ENCODE measurements at regions not wholly inside any gene's neighbourhood (a gene's known extent, or its start where the extent isn't known, plus 50 kb on each side); places are given as distances from the start of the nearest gene placed in this dataset.
"Not testable (repeated sequence)": the region's sequence is repeated elsewhere in the genome, so short reads cannot be mapped to it uniquely, and the experiment has no call there.

DNA sequence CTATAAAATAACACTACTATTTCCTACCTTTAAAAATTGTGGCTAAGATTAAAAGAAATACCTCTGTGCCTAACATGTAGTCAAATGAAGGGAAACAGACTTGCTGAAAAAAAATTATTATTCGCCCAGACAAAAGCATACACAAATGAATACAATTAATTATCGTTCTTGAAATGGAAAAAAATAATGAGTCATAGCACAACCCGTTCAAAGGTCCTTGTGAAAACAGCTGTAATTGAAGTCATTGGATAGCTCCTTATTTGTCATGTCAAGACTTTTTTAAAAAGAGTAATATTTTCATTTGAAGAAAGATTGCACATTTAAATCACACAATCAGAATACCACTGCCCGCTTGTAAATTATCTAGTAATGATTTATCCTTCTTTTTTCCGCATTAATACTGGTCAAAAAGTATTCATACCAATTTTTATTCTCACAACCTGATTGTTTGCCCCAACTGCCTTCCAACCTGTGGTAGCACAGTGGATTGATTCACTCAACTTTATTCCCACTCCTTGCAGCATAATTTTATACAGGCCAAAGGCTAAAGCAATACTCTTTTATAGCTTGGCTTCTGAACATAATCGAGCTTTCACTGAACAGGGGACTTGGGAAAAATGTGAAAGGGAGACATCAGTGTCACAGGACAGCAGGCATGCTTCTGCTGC is 655.2 kb upstream of the MAP3K7 start:
- DNase-seq = no peak

DNA sequence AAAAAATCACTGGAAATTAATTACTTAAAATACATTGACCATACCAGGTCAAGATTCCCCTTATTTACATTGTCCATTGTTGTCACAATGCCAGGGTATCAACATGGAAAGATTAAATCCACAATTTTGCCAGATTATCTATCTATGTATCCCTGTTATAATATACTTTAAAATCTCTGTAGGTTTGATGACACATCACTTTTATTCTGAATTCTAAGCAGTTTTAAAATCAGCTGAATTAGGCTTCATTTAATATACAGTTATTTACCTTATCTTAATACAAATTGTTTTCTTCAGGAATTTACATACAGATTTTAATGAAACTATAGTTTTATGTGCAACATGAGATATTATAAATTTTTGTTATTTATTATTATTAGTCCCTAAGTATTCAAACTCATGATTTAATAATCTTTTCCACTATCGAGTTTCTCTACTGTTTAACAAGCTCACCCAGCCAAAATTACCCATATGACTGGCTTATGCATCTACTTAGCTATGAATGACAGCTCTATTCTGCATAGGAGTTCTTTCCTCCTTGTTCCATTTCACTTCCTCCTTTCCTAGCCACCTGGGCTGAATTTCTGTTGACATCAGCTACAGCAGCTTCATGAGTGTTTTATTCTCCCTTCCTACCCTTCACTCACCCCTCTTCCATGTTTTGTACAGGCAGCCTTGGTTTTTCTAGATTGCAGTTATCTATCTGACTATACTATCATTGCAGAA is 654.2 kb upstream of the MAP3K7 start:
- no peak for DNase-seq

- no peak for DNase-seq
Measured at GRCh38 chr6:91221072-91221720, 634.3 kb upstream of the MAP3K7 start.

DNA sequence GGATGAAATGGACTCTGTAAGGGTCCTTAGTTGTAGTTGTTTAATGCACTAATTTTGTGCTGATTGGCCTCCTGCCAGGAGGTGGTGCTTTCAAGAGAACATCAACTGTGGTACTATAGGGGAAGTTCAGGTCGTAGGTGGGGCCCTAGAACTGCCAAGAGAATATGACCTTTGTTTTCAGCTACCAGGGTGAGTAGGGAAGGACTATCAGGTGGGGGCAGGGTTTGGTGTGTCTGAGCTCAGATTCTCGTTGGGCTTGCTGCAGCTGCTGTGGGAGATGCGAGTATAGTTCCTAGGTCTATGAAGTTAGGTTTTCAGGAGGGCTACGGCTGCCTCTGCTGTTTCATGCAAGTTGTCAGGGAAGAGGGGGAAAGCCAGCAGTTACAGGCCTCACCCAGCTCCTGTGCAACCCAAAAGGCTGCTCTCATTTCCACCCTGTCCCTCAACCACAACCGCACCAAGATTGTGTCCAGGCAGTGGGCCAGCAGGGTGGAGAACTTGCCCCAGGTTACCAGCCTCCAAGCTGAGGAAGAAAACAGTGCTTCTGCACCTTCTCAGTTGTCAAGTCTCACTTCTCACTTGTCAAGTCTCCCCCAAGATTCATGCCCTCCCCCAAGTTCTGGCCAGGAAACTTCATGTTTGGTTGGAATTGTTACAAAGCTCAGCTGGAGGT is 626.5 kb upstream of the MAP3K7 start:
- DNase-seq = no peak

GRCh38 chr6:91198588-91199255 is 611.9 kb upstream of the MAP3K7 start:
- no peak for DNase-seq

DNA sequence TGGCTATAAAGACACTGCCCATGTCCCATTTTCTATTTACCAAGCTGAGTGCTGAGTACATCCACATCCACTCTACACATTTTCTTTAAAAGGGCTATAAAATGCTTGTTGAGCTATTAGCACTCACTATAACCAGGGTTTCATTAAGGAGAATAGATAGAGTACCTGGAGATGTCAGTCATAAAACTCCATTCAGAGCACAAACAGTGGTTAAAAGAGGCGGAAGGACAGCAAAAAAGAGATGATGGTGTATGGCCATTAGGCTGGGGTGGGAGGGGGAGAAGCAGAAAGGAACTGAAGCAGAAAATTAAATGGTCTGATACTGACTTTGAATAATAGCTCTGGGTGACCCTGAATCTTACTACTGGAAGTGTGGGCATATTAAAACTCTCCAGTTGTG is 609.9 kb upstream of the MAP3K7 start:
- DNase-seq = no peak

GRCh38 chr6:91193446-91193845 is 606.6 kb upstream of the MAP3K7 start:
- no peak for DNase-seq

GRCh38 chr6:91190041-91190440 is 603.2 kb upstream of the MAP3K7 start:
- not testable (repeated sequence) for DNase-seq

GRCh38 chr6:91185072-91185471 is 598.2 kb upstream of the MAP3K7 start:
- no peak for DNase-seq

DNA sequence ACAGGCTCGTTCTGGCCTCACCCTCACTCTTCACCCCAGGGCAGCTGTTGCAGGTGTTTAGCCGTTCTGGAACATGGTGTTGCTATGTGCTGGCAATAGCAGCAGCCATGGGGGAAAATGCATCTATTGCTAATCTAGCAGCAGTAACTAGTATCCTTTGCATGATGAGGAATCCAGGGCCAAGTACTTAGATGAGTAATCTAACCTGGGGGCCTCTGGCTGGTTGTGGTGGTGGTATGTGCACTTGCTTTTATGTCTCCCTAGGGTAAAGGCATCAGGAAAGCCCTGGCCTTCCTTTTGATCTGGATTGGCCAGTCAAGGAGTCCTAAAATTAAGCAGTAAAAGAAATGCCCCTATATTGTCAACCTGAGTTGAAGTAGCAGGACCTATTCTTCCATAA is 594.5 kb upstream of the MAP3K7 start:
- no peak for DNase-seq

DNA sequence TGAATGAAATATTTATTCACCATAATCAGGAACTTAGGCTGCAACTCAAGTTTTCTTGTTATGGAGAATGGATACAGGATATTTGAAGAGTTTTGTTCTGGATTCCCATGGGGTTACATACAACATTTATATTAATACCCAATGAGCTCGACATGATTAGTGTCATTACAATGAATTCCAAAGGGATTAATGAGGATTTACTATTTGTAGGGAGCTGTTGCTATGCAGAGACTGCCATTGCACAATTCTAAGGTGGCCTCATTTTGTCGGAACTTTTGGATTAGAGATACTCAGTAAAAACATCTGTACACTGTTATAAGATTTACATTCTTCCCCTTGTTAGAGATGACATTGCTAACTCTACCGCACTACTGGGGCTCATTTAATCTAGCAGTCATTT is 586.8 kb upstream of the MAP3K7 start:
- peak in 1 of 2 experiments; percentile 28 for DNase-seq

GRCh38 chr6:91173186-91173585 is 586.3 kb upstream of the MAP3K7 start:
- no peak for DNase-seq

DNA sequence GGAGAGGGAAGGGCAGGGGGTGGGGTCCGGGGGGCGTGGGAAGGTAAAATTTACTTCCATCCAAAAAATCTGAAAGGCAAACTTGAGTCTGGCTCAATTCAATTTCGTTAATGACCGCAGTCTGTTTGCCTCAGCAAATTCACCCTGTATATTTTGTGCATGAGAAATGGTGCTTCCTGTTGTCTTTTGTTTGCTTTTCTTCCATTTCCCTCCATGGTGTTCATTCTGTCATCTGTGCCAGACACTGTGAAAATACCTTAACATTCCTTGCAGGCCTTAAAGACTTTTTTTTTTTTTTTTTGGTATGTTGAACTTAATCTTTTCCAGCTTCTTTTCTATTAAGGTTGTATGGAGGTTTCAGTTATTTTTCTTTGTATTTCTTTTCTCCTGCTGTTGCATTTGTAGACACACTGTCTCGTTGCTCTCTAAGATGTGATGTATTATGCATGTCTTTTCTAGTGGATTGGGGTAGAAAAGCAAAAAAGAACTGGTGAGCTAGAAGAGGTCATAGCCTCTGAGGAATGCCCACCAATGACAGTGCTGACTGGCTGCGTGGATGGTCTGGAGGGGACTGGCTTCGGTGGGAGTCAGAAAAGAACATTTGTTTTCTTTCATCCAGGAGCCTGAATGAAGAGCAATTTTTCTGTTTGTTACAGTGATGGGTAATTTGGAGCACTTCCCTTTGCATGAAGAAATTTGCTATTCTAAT is 585.0 kb upstream of the MAP3K7 start:
- no peak for DNase-seq

DNA sequence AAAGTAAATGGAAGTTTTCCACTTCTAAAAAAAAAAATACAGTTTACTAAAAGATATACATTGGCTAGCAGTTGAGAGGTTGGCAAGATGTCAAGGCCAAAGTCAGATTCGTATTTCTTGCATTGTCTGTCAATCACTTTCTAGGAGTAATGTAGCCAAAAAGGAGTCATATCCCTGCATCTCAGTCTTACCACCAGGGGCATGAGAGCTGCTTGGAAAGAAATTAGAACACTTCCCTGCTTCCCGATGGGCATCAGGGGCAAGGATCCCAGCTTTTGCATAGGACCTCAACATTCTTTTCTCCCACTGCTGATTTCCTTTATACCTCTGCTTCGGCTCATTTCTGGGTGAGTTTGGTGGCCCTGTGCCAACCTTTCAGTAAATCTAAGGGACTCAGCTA is 581.0 kb upstream of the MAP3K7 start:
- peak in 1 of 2 experiments; percentile 36 for DNase-seq

GRCh38 chr6:91166271-91167046 is 579.6 kb upstream of the MAP3K7 start:
- no peak for DNase-seq

- DNase-seq = no peak
Measured at GRCh38 chr6:91164105-91164504, 577.2 kb upstream of the MAP3K7 start.

- DNase-seq = no peak
Measured at GRCh38 chr6:91161246-91161645, 574.4 kb upstream of the MAP3K7 start.

DNA sequence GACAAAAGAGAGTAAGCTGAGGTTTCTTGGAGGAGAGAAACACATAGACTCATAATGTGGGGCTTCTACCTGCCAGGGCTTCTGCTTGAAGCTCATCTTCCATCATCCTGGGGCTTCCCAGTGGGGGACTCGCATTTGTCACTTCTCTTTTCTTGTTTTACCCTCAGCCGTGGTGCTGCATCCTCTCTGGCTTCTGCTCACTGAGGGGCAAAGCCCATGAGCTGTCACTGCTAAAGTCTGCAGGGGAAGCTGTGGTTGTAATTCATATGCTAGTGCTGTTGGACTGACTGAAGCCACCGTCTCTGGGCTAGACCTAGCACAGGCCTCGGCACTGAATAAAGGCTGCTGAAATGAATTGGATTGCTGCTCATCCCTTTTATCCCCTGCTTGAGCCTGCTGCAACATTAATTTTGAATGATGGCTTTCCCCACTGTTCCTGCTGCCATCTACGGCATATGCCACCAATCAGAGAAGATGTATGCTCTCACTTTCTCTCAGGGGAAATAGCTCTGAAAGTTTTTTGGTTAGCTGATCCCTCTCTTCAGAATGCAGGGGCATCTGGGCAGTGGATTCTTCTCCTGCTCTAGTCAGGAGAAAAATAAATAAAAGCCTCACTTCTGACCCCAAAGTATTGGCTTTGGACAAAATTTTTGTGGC is 568.4 kb upstream of the MAP3K7 start:
- DNase-seq = peak; percentile 14 to 74

- no peak for DNase-seq
Measured at GRCh38 chr6:91152824-91153223, 566.0 kb upstream of the MAP3K7 start.

- no peak for DNase-seq
Measured at GRCh38 chr6:91149956-91150705, 563.3 kb upstream of the MAP3K7 start.
